Daoy (cell line): ENCODE measurements at regions not wholly inside any gene's neighbourhood (a gene's known extent, or its start where the extent isn't known, plus 50 kb on each side); places are given as distances from the start of the nearest gene placed in this dataset.

Experiments
- DNase-seq: peaks from one replicate; pipeline ENCODE4 v3.0.0-alpha.2; 2015; ENCODE audit warnings: low read depth

DNA sequence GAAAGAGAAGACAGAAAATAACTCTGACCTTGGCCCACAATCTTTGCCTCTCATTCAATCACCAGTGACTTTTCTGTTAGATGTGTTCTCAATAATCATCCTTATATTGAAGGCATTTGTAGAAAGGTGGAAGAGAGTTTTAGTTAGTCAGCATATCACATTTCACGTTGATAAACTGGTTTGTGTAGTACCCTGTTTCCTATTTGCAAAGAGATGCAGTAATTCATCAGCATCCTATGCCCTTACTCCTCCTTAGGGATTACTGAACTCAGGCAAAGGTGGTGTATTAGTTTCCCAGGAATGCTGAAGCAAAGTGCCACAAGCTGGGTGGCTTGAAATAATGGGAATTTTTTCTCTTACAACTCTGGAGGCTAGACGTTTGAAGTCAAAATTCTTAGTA, 145.0 kb downstream of the SPP2 start:
- DNase-seq = no peak

DNA sequence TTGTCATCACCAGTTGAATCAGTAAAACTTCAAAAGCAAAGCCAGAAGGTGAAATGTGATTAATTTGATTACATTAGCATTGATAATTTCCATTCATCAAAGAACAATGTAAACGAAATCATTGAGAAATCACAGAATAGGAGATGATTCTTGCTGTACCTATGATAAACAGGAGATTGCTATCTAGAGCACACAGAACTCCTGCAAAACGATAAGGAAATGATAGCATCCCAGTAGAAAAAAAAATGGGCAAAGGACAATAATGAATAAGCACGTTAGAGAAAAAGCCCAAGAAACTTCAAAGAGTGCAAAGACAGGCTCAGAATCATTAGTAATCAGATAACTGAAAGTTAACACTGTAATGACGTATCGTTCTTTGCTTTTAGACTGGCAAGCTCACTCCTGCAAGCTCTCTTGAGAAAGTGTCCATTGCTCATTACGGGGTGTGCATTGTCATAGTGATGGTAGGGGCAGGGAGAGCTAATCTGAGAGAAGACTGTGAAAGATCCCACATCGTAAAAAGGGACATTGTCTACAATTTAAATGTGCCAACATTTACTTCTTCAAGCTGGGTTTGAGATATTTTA, 143.6 kb downstream of the SPP2 start:
- DNase-seq = no peak

DNA sequence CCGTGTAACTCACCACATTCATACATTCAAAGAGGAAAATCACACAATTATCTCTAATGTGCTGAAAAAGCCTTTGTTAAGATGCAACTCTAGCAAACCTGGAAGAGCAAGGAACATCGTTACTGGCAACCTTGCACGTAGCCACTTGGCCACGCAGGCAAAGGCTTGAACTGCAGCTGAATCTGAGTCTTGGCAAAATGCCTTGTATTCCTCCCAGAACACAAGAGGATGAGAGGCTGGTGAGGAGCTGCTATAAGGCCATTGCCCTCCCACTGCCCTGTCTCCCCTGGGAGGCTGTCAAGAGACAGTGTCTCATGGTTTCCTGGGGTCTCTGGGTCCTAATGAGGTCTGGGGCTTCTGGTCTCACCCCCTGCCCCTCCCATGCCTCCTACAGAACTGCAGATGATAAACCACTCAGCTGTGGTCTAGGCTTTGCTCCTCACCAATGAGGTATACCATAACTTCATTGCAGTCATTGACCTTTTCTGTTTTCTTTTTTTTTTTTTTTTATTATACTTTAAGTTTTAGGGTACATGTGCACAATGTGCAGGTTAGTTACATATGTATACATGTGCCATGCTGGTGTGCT, 141.4 kb downstream of the SPP2 start:
- DNase-seq = peak; percentile 74

DNA sequence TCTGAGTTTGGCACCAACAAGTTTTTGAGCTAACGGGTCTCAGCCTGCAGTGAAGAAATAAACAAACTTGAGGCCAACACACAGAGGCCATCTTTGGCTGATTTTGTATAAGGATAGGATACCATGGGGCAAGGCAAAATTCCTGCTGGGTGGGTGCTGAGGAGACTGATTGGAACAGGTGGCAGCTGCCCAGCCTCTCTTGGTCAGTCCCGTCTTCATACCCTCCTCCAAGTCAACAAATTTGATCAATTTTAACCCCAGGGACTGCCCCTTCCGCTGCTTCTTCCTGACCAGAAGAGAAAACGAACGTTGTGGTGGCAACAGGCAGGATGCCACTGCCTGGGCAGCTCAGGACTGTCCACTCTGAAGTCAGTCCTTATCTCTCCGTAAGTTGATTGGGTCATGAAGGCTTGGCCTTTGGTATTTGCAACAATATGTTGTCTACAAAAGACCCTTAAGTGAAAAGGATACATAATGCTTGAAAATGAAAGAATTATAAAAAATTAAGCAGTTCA, 139.3 kb downstream of the SPP2 start:
- DNase-seq = no peak

DNA sequence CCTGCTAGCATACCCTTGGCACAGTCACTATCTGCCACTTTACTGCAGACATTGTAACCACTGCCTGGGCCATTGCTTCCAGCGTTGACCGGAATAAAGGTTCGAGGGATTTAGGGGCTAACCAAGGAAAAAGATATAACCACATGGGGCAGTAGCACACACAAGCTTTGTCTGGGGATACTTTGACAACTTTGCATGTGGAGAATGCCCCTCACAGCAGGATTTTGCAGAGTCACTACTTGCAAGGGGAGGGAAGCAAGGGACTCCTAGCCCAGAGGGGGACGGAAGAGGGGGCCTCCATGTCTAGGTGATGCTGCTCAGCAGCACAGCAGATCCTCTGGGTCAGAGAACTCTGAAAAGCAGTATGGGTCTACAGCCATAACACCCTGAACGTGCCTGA, 138.7 kb downstream of the SPP2 start:
- no peak for DNase-seq

DNA sequence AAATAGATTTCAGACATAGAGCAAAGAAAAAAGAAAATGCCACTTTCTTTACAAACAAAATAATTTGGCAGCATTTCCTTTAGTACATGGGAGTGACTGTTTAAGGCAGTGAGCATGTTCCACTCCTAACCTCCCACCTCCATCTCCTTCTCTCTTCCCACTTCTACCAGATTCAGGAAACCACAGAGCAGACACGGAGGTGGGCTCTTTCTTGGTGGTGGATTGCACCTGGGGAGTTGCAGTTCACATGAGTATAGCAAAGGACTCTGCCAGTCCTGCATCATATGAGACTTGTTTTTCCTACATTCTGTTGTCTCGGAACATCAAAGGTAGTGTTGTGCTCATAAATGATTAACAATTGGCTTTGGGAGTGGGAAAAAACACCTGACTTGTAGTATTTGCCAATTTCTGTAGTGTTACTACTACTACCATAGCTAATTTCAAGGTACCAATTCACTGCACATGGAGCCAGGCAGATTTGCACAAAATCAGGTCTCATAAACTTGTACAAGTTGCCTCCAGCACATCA, 137.2 kb downstream of the SPP2 start:
- no peak for DNase-seq

DNA sequence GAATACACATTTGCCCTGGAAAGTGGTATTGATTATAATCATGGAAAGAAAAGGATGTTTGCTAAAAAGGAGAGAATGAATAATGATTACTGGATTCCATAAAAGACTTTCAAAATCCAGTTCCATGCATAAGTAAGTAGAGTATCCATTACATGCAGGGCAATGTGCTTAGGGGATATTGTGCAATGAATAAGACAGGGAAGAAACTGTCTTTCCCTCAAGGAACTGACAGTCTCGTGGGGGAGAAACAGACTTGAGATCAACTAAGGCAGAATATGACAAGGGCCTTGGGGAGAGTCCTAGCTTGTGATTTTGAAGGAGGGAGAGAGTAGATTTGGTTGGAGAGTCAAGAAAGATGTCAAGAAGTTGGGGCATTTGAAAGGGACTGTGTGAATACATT, 130.6 kb downstream of the SPP2 start:
- no peak for DNase-seq

DNA sequence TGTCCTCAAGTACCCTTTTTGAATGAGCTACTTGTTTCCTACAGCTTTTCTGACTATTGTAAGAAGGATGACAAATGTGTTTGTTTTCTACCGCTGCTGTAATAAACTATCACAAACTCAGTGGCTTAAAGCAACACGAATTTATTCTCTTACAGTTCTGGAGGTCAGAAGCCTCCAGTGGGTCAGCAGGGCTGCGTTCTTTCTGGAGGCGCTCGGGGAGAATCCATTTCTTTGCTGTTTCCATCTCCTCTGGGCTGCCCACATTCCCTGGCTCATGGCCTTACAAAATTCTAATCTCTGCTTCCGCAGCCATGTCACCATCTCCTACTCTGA, 128.5 kb downstream of the SPP2 start:
- no peak for DNase-seq

DNA sequence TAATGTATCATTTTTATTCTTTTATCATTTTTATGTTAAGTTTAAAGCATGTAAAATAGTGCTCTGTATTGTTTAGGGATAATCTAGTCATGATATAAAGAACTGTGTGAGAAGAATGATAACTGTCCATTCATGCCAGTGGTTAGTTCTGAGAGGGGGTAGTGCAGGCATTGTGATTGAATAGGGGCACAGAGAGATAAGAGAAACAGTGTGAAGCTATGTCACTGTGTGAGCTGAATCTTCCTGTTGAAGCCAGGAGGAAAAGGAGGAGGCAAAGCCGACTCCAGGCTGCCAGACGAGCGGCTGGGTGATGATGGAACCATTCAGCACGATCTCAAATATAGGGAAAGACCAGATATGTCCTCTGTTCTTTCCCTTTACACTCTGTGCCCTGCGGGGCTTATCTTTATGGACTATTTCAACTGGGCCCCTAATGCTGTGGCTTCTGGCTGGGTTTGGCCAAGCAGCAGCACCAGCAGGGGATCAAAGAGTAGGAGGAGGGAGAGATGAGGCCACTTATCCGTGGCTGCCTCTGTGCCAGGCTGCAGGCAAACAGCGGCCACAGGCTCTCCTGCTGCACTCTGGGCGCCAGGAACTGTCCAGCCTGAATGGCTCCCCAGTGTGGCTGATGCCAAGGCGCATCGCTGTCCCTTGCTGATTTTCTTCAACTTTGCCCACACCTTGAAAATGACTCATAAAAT, 128.0 kb downstream of the SPP2 start:
- peak; percentile 64 for DNase-seq

DNA sequence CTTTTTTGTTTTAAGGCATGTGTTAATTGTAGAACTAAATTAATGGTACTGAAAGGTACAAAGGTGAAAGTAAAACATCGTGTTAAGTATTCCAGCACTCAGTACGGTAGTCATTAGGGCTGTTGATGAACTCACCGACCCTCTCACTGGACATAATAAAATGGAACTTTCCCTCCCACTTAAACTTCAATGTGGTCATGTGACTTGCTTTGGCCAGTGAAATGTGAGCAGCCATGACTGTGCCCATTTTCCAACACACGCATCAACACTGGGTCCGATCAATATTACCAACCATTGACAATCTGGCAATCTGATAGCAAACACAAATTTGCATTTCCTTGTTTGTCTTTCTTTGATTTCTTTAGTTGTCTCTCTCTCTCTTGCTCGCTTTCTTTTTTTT, 125.1 kb downstream of the SPP2 start:
- DNase-seq = no peak

DNA sequence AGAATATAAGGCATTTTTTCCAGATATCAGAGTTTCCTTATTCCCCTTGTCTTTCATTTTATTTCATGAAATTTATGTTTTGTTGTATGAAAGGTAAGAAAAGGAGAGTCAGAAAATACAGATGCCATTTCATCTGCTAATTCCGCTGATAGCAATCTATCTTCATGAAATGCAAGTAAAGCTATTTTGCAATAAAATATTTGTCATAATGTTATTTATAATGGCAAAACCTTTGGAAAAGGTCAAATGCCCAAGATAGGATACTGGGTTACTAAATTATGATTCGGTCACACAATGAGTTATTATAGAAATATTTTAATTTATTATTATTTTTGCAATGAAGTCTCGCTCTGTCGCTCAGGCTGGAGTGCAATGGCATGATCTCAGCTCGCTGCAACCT, 124.2 kb downstream of the SPP2 start:
- DNase-seq = no peak

DNA sequence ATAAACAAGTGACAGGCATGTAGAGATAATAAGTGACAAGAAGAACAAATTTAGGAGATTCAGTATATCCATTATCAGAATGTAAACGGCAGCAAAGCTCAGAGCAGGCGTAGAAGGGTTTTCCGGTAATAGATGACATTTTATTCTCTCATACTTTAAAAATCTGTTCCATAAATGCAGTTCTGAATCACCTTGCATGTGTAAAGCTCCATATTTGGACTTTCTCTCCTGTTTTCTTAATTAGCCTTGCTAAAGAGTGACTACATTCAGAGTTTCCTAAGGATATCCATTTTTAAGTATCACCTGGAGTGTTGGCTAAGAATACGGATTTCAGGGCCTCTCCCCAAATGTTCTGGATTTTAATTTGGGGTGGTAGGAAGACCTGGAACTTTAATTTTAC, 122.0 kb downstream of the SPP2 start:
- no peak for DNase-seq

DNA sequence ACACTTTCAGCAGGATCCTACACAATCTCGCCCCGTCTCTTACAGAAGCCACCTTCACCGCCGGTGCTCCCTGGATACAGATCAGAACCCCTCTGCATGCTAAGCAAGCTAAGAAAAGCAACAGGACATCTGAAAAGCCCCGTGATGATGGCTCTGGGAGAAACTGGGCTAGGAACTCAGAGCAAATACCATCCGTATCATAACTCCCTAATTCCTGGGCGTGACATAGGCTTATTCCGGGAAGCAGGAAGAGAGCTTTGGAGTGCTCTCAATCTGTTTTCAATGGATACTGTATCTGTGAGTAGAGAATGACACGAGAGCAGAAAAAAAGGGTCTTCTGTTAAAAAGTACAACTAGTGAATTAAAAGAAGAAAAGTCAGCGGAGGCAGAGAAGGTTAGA, 121.6 kb downstream of the SPP2 start:
- DNase-seq = no peak

DNA sequence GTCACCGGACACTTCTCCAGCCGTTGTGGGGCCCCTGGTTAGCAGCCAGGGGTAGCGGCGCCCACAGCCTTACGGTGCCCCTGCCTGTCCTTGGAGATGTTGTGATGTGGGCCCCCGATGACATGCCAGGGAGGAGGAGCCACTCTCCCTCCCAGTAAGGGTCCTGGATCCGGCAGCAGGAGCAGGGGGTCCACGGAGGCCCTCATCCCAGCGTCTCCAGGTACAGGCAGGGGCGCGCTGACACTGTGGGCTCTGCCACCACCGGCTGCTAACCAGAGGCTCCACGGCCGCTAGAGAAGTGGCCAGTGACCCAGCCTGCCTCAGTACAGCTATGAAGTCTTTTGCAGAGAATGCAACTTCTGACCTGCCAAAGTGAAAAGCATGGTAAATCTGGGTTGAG, 121.2 kb downstream of the SPP2 start:
- no peak for DNase-seq

DNA sequence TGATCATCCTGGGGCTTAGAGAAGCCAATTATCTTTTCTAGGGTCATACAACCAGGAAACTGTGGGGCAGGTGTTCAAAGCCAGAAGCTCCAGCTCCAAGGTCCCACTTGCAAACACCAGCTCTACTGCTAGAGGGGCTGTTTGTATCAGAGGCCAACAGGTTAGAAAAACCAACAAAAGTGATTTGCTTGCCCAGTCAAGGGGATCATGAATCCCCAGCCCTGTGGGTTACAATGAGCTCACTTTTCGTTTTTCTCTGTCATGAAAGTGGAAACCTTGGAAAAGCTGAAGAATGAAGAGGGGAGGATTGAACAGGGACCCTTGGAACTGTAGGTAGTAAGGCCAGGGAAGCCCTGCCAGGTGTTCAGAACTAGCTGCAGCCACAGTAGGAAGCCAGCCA, 119.2 kb downstream of the SPP2 start:
- no peak for DNase-seq

DNA sequence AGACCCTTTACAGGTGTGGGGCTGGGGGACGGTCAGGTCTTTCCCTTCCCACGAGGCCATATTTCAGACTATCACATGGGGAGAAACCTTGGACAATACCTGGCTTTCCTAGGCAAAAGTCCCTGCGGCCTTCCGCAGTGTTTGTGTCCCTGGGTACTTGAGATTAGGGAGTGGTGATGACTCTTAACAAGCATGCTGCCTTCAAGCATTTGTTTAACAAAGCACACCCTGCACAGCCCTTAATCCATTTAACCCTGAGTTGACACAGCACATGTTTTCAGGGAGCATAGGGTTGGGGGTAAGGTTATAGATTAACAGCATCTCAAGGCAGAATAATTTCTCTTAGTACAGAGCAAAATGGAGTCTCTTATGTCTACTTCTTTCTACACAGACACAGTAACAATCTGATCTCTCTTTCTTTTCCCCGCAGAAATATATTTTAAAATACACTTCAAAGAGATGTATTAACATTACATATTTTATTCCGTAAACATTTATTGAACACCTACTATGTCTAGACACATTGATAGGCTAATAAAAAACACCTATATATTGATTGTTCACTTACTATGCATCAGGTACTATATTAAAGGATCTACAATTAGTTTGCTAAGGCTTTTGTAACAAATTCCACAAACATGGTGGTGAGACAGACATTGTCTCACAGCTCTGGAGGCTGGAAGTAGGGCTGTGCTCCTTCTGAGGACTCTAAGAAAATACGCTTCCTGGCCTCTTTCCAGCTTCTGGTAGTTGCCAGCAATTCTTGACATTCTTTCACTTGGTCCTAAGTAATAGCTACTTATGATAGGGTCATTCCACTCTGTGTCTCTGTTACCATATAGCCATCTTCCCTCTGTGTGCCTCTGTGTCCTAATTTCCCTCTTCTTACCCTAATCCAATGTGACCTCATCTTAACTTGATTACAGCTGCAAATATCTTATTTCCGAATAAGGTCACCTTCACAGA, 118.4 kb downstream of the SPP2 start:
- peak; percentile 57 for DNase-seq

DNA sequence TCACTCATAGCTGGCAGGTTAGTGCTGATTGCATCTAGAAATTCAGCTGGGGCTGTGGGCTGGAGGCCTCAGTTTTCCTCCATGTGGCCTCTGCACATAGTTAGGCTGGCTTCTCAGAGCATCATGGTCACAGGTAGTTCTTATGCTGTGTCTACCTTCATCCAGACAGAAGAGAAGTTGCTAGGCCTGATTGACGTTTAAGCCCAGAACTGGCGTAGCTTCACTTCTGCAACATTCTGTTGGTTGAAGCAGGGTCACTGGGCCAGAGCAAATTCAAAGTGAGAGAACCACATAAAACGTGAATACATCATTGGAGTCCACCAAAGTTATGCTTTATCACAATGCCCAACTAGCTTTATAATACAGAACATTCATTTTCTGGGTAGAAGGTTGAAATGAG, 116.0 kb downstream of the SPP2 start:
- no peak for DNase-seq

DNA sequence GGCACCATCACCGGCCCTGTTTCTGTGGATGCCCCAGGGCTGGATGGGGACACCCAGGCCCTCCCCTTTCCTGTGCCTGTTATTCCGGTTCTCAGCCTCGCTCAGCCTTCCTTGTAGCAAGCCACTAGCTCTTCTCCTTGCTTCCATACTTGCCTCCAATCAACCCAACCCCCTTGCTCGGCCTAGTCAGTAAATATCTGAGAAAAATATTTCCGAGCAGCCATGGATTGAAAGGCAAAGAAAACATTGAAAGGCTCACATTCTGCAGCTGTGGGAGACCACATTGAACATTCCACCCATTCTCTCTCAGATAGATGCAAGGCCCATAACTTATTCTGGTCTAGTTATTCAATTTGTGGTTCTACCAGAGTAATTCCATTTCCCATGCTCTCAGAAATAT, 114.9 kb downstream of the SPP2 start:
- DNase-seq = no peak

DNA sequence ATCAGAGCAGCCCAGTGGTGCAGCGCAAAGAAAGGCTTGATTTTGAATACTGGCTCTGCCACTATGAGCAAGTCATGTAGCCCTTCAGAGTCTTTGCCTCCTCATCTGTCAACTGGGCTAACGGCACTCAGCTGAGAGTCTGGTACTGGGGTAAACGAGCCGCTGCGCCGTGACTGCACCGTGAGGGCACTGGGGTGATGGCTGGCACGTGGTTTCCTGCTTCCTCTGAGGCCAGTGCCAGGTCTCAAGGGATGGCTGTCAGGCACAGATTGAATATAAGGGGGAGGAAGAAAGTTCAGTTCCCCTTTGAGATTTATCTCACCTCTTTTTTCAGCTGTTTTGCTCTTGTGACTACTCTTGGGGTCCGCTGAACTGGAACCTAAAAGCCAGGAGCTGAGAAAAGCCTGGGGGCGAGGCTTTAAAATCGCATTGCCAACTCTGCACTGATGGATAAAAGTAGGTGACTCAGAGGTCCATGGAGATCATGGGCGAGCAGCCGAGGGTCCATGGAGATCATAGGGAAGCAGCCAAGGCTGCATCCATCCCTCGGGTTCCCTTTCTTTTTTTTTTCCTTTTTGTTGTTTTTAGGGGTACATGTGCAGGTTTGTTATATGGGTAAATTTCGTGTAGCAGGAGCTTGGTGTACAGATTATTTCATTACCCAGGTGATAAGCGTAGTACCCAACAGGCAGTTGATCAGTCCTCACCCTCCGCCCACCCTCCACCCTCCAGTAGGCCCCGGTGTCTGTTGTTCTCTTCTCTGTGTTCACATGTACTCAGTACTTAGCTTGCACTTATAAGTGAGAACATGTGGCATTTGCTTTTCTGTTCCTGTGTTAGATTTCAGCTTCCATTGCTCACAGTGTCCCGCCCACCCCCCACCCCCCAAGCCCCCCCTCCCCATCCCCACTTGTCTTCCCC, 114.3 kb downstream of the SPP2 start:
- no peak for DNase-seq

DNA sequence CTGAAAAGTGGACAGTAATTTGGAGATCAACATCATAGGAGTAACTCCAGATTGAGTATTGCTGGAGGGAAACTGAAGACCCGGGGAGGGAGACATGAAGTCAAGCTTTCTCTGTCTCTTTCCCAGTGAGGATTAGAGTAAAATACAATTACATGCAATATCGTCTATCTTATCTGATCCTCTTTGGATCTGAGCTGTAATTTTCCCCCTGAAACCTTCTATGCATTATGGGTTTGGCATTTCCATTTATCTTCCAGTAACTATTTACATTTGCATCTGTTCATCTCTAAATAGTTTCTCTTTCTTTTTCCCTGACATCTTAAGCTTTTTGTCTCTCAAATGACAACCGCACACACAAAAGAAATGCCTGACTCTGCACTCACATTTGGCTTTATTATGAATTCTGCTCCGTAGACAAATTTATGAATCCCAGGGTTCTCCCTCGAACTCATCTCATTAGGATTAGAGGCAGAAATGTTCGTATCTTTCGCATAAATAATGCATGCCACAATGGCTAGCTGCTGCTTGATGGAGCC, 113.1 kb downstream of the SPP2 start:
- no peak for DNase-seq

DNA sequence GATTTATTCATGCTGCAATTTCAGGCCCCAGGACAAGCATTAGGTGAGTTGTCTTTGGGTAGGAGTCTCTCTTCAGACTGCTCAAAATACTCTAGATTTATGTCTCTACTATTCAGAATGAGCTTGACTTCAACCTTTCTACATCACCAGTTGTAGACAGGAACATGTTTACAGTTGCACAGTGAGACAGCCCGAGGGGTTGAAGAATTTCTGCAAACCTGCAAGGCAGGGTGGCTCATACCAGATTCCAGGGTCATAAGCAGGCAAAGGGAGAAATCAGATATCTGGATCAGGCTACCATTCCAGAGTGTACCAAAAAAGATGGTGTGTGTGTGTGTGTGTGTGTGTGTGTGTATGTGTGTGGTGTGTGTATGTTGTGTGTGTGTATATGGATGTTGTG, 112.4 kb downstream of the SPP2 start:
- no peak for DNase-seq
